SJCRH30 (cell line): ENCODE measurements at regions not wholly inside any gene's neighbourhood (a gene's known extent, or its start where the extent isn't known, plus 50 kb on each side); places are given as distances from the start of the nearest gene placed in this dataset.

Experiments used
- DNase-seq, 2 experiments: peaks; one replicate each; pipeline ENCODE4 v3.0.0-alpha.2; 2015 to 2020
- H3K27ac ChIP-seq: fragments of 250-450 bp; sonication (Bioruptor Pico); 2 replicates; pipeline ENCODE4 v1.5.1; 2020; ENCODE audit warnings: mild to moderate bottlenecking, moderate library complexity
- H3K27me3 ChIP-seq: fragments of 250-450 bp; sonication (Bioruptor Pico); 2 replicates; pipeline ENCODE4 v1.5.1; 2020; ENCODE audit warnings: mild to moderate bottlenecking, moderate library complexity
- H3K36me3 ChIP-seq: fragments of 250-450 bp; sonication (Bioruptor Pico); 2 replicates; pipeline ENCODE4 v1.5.1; 2020; ENCODE audit warnings: mild to moderate bottlenecking, moderate library complexity
- H3K4me1 ChIP-seq: fragments of 250-450 bp; sonication (Bioruptor Pico); 2 replicates; pipeline ENCODE4 v1.5.1; 2020; ENCODE audit warnings: mild to moderate bottlenecking, moderate library complexity
- H3K4me3 ChIP-seq: fragments of 250-450 bp; sonication (Bioruptor Pico); 2 replicates; pipeline ENCODE4 v1.5.1; 2020; ENCODE audit warnings: mild to moderate bottlenecking, moderate library complexity
- H3K9me3 ChIP-seq: fragments of 250-450 bp; sonication (Bioruptor Pico); replicated peaks from 2 replicates; pipeline ENCODE4 v1.5.1; 2020; ENCODE audit warnings: mild to moderate bottlenecking, moderate library complexity

GRCh38 chr2:59896499-59897245, 656.8 kb downstream of the BCL11A start:
- no peaks in the 10 kb centered on the region for H3K9me3 ChIP-seq
- H3K4me3 ChIP-seq = no peak overlapping the region
- H3K27ac ChIP-seq = no peak overlapping the region
- H3K4me1 ChIP-seq = peaks cover 17% of the 10 kb centered on the region; the same call in 1 of the 2 replicates
- H3K36me3 ChIP-seq = no peaks in the 10 kb centered on the region
- H3K27me3 ChIP-seq = no peaks in the 10 kb centered on the region
- DNase-seq = peak in 1 of 2 experiments; percentile 57

DNA sequence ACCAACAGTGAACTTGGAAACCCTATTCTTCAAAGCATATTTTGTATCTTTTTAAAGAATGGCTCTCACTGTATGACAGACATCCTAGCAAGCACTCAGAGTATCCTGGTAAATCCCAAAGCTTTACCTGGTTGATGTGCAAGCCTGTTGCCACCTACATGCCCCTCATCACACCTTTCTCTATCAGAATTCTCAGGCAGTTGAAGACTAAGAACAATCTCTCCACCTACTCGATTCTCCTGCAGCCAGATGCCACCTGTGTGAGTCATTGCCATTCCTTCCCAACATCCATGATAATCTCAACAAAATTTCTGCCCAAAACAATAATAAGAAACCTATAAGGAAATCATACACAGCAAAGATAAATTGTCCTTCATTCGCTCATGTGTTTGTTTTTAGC, 659.8 kb downstream of the BCL11A start:
- Histone ChIP-seq H3K4me3 (no peak overlapping the region), H3K36me3 (no peaks in the 10 kb centered on the region), H3K27me3 (no peaks in the 10 kb centered on the region), H3K9me3 (peaks cover 3% of the 10 kb centered on the region; the same call in 1 of the 2 replicates), H3K27ac (no peak overlapping the region), H3K4me1 (peaks cover 6% of the 10 kb centered on the region; the same call in 1 of the 2 replicates)
- DNase-seq = no peak

- Histone ChIP-seq H3K36me3 (no peaks in the 10 kb centered on the region), H3K4me1 (peaks cover 3% of the 10 kb centered on the region; the same call in 1 of the 2 replicates), H3K27ac (no peak overlapping the region), H3K9me3 (peaks cover 3% of the 10 kb centered on the region; the same call in 1 of the 2 replicates), H3K27me3 (no peaks in the 10 kb centered on the region), H3K4me3 (no peak overlapping the region)
- no peak for DNase-seq
Observed at GRCh38 chr2:59892398-59892797, 661.1 kb downstream of the BCL11A start.

- DNase-seq = no peak
- Histone ChIP-seq H3K27ac (no peak overlapping the region), H3K36me3 (no peaks in the 10 kb centered on the region), H3K27me3 (no peaks in the 10 kb centered on the region), H3K9me3 (peaks cover 3% of the 10 kb centered on the region; the same call in 1 of the 2 replicates), H3K4me1 (no peaks in the 10 kb centered on the region), H3K4me3 (no peak overlapping the region)
Observed at GRCh38 chr2:59889305-59889704, 664.1 kb downstream of the BCL11A start.

- peaks cover 5% of the 10 kb centered on the region for H3K4me1 ChIP-seq
- no peak overlapping the region for H3K27ac ChIP-seq
- no peak overlapping the region for H3K4me3 ChIP-seq
- DNase-seq = no peak
- peaks cover 3% of the 10 kb centered on the region; the same call in 1 of the 2 replicates for H3K9me3 ChIP-seq
- H3K36me3 ChIP-seq = no peaks in the 10 kb centered on the region
- no peaks in the 10 kb centered on the region for H3K27me3 ChIP-seq
Observed at GRCh38 chr2:59888706-59889105, 664.7 kb downstream of the BCL11A start.

GRCh38 chr2:59888015-59888414, 665.4 kb downstream of the BCL11A start:
- H3K27ac ChIP-seq = no peak overlapping the region
- H3K4me3 ChIP-seq = no peak overlapping the region
- peaks cover 12% of the 10 kb centered on the region for H3K4me1 ChIP-seq
- no peaks in the 10 kb centered on the region for H3K36me3 ChIP-seq
- no peaks in the 10 kb centered on the region for H3K27me3 ChIP-seq
- DNase-seq = no peak
- H3K9me3 ChIP-seq = peaks cover 3% of the 10 kb centered on the region; the same call in 1 of the 2 replicates

GRCh38 chr2:59887366-59887765, 666.1 kb downstream of the BCL11A start:
- no peaks in the 10 kb centered on the region for H3K36me3 ChIP-seq
- H3K4me1 ChIP-seq = peaks cover 19% of the 10 kb centered on the region
- peaks cover 3% of the 10 kb centered on the region; the same call in 1 of the 2 replicates for H3K9me3 ChIP-seq
- no peaks in the 10 kb centered on the region for H3K27me3 ChIP-seq
- no peak overlapping the region for H3K27ac ChIP-seq
- no peak for DNase-seq
- no peak overlapping the region for H3K4me3 ChIP-seq

DNA sequence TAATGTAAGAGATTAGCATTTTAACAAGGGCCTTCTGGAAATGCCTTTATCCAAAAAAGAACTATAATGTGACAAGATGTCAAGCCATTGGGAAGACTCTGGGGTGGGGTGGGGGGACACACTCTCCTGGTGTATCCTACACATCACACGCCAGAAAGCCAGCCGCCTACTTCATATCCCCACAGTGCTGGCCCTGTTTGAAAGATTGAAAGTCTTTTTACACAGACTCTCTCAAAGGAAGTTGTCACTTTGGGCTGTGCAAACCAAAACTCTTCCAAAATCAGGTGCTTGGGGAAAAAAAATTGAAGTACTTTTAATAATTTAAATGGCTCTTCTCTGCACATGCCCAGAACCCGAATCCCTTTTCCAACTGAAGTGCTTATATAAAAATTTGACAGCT, 666.7 kb downstream of the BCL11A start:
- Histone ChIP-seq H3K9me3 (peaks cover 3% of the 10 kb centered on the region; the same call in 1 of the 2 replicates), H3K36me3 (no peaks in the 10 kb centered on the region), H3K4me1 (peaks cover 25% of the 10 kb centered on the region), H3K4me3 (no peak overlapping the region), H3K27ac (no peak overlapping the region), H3K27me3 (no peaks in the 10 kb centered on the region)
- DNase-seq = no peak

GRCh38 chr2:59885541-59885940, 667.9 kb downstream of the BCL11A start:
- Histone ChIP-seq H3K4me3 (no peak overlapping the region), H3K9me3 (peaks cover 3% of the 10 kb centered on the region; the same call in 1 of the 2 replicates), H3K27me3 (no peaks in the 10 kb centered on the region), H3K27ac (no peak overlapping the region), H3K36me3 (no peaks in the 10 kb centered on the region), H3K4me1 (peaks cover 37% of the 10 kb centered on the region)
- DNase-seq = no peak

DNA sequence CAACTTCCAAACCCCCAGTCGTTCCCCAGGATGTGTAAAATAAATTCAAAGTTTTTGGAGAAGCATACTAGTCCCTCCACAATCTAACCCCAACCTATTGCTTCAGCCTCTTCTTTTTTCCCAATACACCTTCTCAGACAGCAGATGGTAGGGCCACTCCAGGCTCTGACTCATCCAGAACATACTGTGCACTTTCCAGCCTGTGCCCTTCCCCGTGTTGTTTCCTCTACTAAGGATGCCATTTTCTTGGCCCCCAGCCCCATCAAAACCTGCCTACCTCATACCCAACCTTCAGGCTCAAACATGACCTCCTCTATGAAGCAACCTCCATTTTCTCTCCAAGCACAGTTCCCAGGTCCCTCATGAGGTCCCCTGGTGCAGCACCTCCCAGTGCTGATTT, 669.3 kb downstream of the BCL11A start:
- Histone ChIP-seq H3K9me3 (peaks cover 3% of the 10 kb centered on the region; the same call in 1 of the 2 replicates), H3K4me3 (no peak overlapping the region), H3K27ac (peak overlapping the region; percentile 99; the same call in 1 of the 2 replicates), H3K36me3 (no peaks in the 10 kb centered on the region), H3K27me3 (no peaks in the 10 kb centered on the region), H3K4me1 (peaks cover 51% of the 10 kb centered on the region)
- no peak for DNase-seq

DNA sequence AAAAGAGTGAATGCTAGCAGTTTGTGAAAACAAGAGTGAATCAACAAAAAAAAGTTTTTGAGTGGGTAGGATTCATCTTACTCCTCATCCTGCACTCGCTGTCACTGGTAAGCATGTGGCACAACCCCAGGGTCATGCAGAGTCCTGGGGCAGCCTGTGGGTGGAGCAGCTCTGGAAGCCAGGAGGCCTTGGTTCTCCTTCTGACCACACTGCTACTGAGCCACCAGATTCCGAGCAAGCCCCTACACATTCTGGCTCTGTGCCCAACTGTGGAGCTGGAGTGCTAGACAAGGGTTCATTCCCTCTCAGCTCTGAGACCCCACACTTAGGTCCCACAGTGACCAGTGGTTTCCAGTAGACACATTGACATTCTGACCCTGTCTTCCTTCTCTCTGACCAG, 670.6 kb downstream of the BCL11A start:
- no peaks in the 10 kb centered on the region for H3K27me3 ChIP-seq
- no peak overlapping the region for H3K4me3 ChIP-seq
- H3K27ac ChIP-seq = peak overlapping the region; percentile 99
- no peaks in the 10 kb centered on the region for H3K9me3 ChIP-seq
- peaks cover 51% of the 10 kb centered on the region for H3K4me1 ChIP-seq
- peak; percentile 91 to 96 for DNase-seq
- H3K36me3 ChIP-seq = no peaks in the 10 kb centered on the region

GRCh38 chr2:59882279-59882678, 671.2 kb downstream of the BCL11A start:
- peak; percentile 90 to 95 for DNase-seq
- Histone ChIP-seq H3K4me1 (peaks cover 51% of the 10 kb centered on the region), H3K27ac (peak overlapping the region; percentile 99), H3K27me3 (no peaks in the 10 kb centered on the region), H3K4me3 (no peak overlapping the region), H3K9me3 (no peaks in the 10 kb centered on the region), H3K36me3 (no peaks in the 10 kb centered on the region)

- Histone ChIP-seq H3K27me3 (no peaks in the 10 kb centered on the region), H3K36me3 (no peaks in the 10 kb centered on the region), H3K27ac (peak overlapping the region; percentile 99), H3K9me3 (no peaks in the 10 kb centered on the region), H3K4me3 (no peak overlapping the region), H3K4me1 (peaks cover 52% of the 10 kb centered on the region)
- peak in 1 of 2 experiments; percentile 50 for DNase-seq
Observed at GRCh38 chr2:59881218-59881617, 672.2 kb downstream of the BCL11A start.

DNA sequence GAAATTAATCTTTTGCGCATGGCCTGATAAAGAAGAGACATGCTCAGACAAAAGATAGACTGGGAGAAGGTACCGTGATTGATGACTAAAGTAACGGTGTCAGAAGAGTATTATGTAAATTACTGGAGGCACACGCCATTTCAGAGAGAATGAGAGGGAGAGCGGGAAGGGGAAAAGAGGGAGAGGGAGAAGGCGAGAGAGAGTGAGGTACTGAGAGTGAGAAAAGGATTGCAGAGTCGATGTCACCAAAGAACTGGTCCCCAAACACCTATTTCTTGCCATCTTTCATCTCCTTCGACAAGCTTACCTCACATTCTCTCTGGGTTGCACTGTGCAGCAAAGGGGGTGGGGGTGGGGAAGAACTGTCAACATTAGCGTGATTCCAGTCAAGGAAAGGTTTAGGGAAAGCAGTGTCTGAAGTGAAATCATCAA, 673.7 kb downstream of the BCL11A start:
- no peak for DNase-seq
- peaks cover 67% of the 10 kb centered on the region for H3K4me1 ChIP-seq
- H3K27ac ChIP-seq = peak overlapping the region; percentile 99
- H3K36me3 ChIP-seq = no peaks in the 10 kb centered on the region
- no peaks in the 10 kb centered on the region for H3K9me3 ChIP-seq
- no peak overlapping the region for H3K4me3 ChIP-seq
- H3K27me3 ChIP-seq = no peaks in the 10 kb centered on the region

- Histone ChIP-seq H3K36me3 (no peaks in the 10 kb centered on the region), H3K4me1 (peaks cover 38% of the 10 kb centered on the region), H3K27ac (peak overlapping the region; percentile 40), H3K9me3 (no peaks in the 10 kb centered on the region), H3K27me3 (no peaks in the 10 kb centered on the region), H3K4me3 (no peak overlapping the region)
- DNase-seq = peak; percentile 49 to 65
Observed at GRCh38 chr2:59875836-59876235, 677.6 kb downstream of the BCL11A start.
